Hepatocyte (in vitro differentiated cells): ENCODE measurements at regions not wholly inside any gene's neighbourhood (a gene's known extent, or its start where the extent isn't known, plus 50 kb on each side); places are given as distances from the start of the nearest gene placed in this dataset.
"Not testable (repeated sequence)": the region's sequence is repeated elsewhere in the genome, so short reads cannot be mapped to it uniquely, and the experiment has no call there.

ENCODE experiments used
- DNase-seq: peaks from one replicate; pipeline ENCODE4 v3.0.0-alpha.2; 2016; ENCODE audit warnings: low spot score
- H2AFZ ChIP-seq: fragments of 200-600 bp; sonication (generic); 2 replicates; pipeline ENCODE4 v1.6.0; 2016; ENCODE audit warnings: antibody characterized with exemption, mild to moderate bottlenecking
- H3K27ac ChIP-seq: fragments of 200-600 bp; sonication (generic); 2 replicates; pipeline ENCODE4 v1.5.1; 2016; ENCODE audit warnings: mild to moderate bottlenecking
- H3K27me3 ChIP-seq: fragments of 200-600 bp; sonication (generic); 2 replicates; pipeline ENCODE4 v1.6.1; 2016
- H3K36me3 ChIP-seq: fragments of 200-600 bp; sonication (generic); replicated peaks from 2 replicates; pipeline ENCODE4 v1.5.1; 2016; ENCODE audit warnings: low read depth; ENCODE audit not compliant: insufficient read depth
- H3K4me1 ChIP-seq: fragments of 200-600 bp; sonication (generic); 2 replicates; pipeline ENCODE4 v1.5.1; 2016; ENCODE audit warnings: mild to moderate bottlenecking, moderate library complexity; ENCODE audit not compliant: insufficient read depth
- H3K4me2 ChIP-seq: fragments of 200-600 bp; sonication (generic); 2 replicates; pipeline ENCODE4 v1.6.0; 2016
- H3K4me3 ChIP-seq: fragments of 200-600 bp; sonication (generic); 2 replicates; pipeline ENCODE4 v1.5.1; 2016; ENCODE audit warnings: mild to moderate bottlenecking
- H3K79me2 ChIP-seq: fragments of 200-600 bp; sonication (generic); 2 replicates; pipeline ENCODE4 v1.6.0; 2017; ENCODE audit warnings: mild to moderate bottlenecking
- H3K9me2 ChIP-seq: fragments of 200-600 bp; sonication (generic); replicated peaks from 2 replicates; pipeline ENCODE4 v1.6.0; 2017; ENCODE audit warnings: mild to moderate bottlenecking; ENCODE audit not compliant: insufficient read depth
- H3K9me3 ChIP-seq: fragments of 200-600 bp; sonication (generic); 2 replicates; pipeline ENCODE4 v1.5.1; 2016; ENCODE audit warnings: low read depth, mild to moderate bottlenecking
- H4K20me1 ChIP-seq: fragments of 200-600 bp; sonication (generic); 2 replicates; pipeline ENCODE4 v1.6.0; 2016; ENCODE audit warnings: mild to moderate bottlenecking; ENCODE audit not compliant: insufficient read depth, poor library complexity, severe bottlenecking
- CTCF ChIP-seq: fragments of 200-600 bp; sonication (generic); IDR thresholded peaks from 2 replicates; pipeline ENCODE4 v1.5.1; 2016; ENCODE audit warnings: antibody characterized with exemption, mild to moderate bottlenecking; ENCODE audit not compliant: poor library complexity
- EZH2 ChIP-seq: fragments of 200-600 bp; sonication (generic); IDR thresholded peaks from 2 replicates; pipeline ENCODE4 v1.6.1; 2016; ENCODE audit warnings: antibody characterized with exemption, mild to moderate bottlenecking, borderline replicate concordance
- EZH2phosphoT487 ChIP-seq: fragments of 200-600 bp; sonication (generic); IDR thresholded peaks from one replicate; pipeline ENCODE4 v1.6.1; 2018; ENCODE audit warnings: antibody characterized with exemption, mild to moderate bottlenecking, low read depth, moderate library complexity; ENCODE audit not compliant: unreplicated experiment, severe bottlenecking
- WGBS: methylation state at CpG from one replicate; pipeline ENCODE4 v1.1.6; 2016; ENCODE audit warnings: low lambda C conversion rate; ENCODE audit errors: missing lambda C conversion rate; 5-methylcytosine and 5-hydroxymethylcytosine counted together

DNA sequence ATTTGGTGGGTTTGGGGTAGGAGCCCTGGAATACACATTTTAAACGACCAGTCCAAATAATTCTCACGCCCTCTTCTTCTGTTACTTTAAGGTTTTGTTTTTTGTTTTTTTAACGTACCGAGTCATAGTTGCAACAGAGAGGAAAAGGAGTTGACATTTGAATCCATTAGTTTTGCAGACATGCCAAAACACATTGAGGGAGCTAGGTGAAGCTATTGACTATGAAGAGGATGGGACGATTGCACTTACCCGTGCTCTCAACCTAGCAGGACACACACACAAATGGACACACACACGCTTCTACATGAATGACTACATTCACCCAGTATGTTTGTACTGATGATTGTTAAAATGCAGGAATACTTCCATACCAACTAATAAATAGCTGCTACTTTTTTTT, 54.3 kb upstream of the CIT start:
- TF ChIP-seq EZH2: no peak
- no peak overlapping the region for H3K4me2 ChIP-seq
- no peak overlapping the region for H2AFZ ChIP-seq
- H3K79me2 ChIP-seq: no peaks in the 10 kb centered on the region
- no peaks in the 10 kb centered on the region for H3K27me3 ChIP-seq
- H3K36me3 ChIP-seq: no peaks in the 10 kb centered on the region
- DNase-seq: no peak
- H4K20me1 ChIP-seq: no peaks in the 10 kb centered on the region
- H3K9me3 ChIP-seq: no peaks in the 10 kb centered on the region
- H3K9me2 ChIP-seq: no peaks in the 10 kb centered on the region
- 88% methylated on average over 7 of the region's 7 CpGs for WGBS
- H3K27ac ChIP-seq: no peak overlapping the region
- H3K4me3 ChIP-seq: no peak overlapping the region
- H3K4me1 ChIP-seq: no peaks in the 10 kb centered on the region

DNA sequence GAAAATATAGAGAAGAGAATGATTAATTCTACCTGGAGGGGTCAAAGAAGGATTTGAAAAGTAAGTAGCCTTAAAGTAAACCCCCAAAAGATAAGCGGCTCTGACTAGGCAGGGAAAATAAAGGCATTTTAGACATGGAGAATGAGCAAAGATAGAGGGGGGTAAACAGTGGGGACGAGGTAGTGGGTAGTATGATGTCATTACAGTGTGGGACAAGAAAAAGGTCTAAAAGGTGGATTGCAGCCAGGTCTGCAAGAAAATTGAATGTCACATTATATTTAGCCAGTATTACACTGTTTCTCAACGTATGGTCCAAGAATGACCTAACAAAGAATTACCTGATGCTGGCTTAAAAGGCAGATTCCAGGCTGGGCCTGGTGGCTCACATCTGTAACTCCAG, 55.8 kb upstream of the CIT start:
- TF ChIP-seq CTCF: no peak
- no peak for TF ChIP-seq EZH2phosphoT487
- no peak for TF ChIP-seq EZH2
- 80% methylated on average over 3 of the region's 3 CpGs for WGBS
- H3K27me3 ChIP-seq: no peaks in the 10 kb centered on the region
- no peaks in the 10 kb centered on the region for H3K9me3 ChIP-seq
- no peaks in the 10 kb centered on the region for H3K4me1 ChIP-seq
- no peak overlapping the region for H2AFZ ChIP-seq
- no peaks in the 10 kb centered on the region for H4K20me1 ChIP-seq
- no peak overlapping the region for H3K4me3 ChIP-seq
- no peak for DNase-seq
- no peak overlapping the region for H3K27ac ChIP-seq
- no peaks in the 10 kb centered on the region for H3K36me3 ChIP-seq
- no peaks in the 10 kb centered on the region for H3K9me2 ChIP-seq
- no peak overlapping the region for H3K4me2 ChIP-seq
- H3K79me2 ChIP-seq: no peaks in the 10 kb centered on the region

DNA sequence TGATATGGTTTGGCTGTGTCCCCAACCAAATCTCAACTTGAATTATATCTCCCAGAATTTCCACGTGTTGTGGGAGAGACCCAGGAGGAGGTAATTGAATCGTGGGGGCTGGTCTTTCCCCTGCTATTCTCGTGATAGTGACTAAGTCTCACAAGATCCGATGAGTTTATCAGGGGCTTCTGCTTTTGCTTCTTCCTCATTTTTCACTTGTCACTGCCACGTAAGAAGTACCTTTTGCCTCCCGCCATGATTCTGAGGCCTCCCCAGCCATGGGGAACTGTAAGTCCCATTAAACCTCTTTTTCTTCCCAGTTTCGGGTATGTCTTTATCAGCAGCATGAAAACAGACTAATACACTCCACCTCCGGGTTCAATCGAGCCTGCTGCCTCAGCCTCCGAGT, 54.3 kb upstream of the BICDL1 start:
- not testable (repeated sequence) for H4K20me1 ChIP-seq, H3K4me3 ChIP-seq, H3K4me2 ChIP-seq, H3K9me3 ChIP-seq, H3K36me3 ChIP-seq, H3K4me1 ChIP-seq, DNase-seq, H3K79me2 ChIP-seq, H2AFZ ChIP-seq, H3K27me3 ChIP-seq, H3K9me2 ChIP-seq, H3K27ac ChIP-seq
- 80% methylated on average over 10 of the region's 10 CpGs for WGBS

DNA sequence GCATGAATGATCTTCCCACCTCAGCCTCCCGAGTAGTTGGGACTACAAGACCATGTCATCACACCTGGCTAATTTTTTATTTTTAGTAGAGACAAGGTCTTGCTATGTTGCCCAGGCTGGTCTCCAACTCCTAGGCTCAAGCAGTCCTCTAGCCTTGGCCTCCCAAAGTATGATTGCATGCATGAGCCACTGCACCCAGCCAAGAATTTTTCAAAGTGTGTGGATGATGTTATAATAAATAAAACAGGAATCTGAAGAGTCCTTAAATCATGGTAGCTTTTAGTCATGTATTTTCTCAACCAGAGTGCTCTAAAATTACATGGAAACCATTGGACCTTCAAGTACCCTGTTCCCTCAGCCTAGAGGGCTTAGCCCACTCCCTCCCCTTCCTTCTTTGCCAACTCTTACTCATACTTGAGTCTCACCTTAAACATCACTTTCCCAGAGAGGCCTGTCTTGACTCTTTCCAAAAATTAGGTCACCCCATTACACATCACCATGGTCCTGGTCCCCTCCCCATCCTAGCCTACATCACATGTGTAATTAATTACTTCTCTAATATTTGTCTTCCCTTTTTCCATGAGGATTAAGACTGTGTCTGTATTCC, 52.2 kb upstream of the BICDL1 start:
- H3K4me3 ChIP-seq: no peak overlapping the region
- no peaks in the 10 kb centered on the region for H3K4me1 ChIP-seq
- no peaks in the 10 kb centered on the region for H3K36me3 ChIP-seq
- 95% methylated on average over 1 of the region's 1 CpG for WGBS
- no peaks in the 10 kb centered on the region for H3K79me2 ChIP-seq
- no peaks in the 10 kb centered on the region for H3K9me2 ChIP-seq
- no peak for DNase-seq
- H3K9me3 ChIP-seq: no peaks in the 10 kb centered on the region
- no peaks in the 10 kb centered on the region for H3K27me3 ChIP-seq
- no peak overlapping the region for H3K4me2 ChIP-seq
- TF ChIP-seq CTCF: no peak
- no peak for TF ChIP-seq EZH2phosphoT487
- no peaks in the 10 kb centered on the region for H4K20me1 ChIP-seq
- H2AFZ ChIP-seq: no peak overlapping the region
- no peak overlapping the region for H3K27ac ChIP-seq
